GM12878 (cell line): ENCODE measurements at regions not wholly inside any gene's neighbourhood (a gene's known extent, or its start where the extent isn't known, plus 50 kb on each side); places are given as distances from the start of the nearest gene placed in this dataset.

Experiments used
- ATAC-seq: fragments of 200-7000 bp; cut with Tn5 transposase; 3 replicates; pipeline ENCODE4 v1.9.1; 2020; ENCODE audit warnings: mild to moderate bottlenecking, moderate library complexity
- BruUV-seq: library from RNA; stranded (reverse); fragments of 400-500 nt; replicated peaks from 2 replicates; lab custom pipeline; 2021; lab: Mats Ljungman, UMichigan
- CTCF ChIA-PET: fragments of 300-600 bp; sonication (Branson Sonifier 250); formaldehyde crosslinking; extraction: SDS; loops from one replicate; lab custom pipeline; 2021; ENCODE audit warnings: inconsistent platforms; lab: Yijun Ruan, JAX
- POLR2A ChIA-PET: fragments of 350-600 bp; formaldehyde crosslinking; extraction: SDS; loops from one replicate; lab custom pipeline; 2021; ENCODE audit warnings: inconsistent platforms; lab: Charles Lee
- RAD21 ChIA-PET: fragments of 300-600 bp; sonication (Branson Sonifier 250); formaldehyde crosslinking; loops from one replicate; lab custom pipeline; 2023; ENCODE audit warnings: antibody characterized with exemption; ENCODE audit not compliant: unreplicated experiment; lab: Charles Lee
- SMC1A ChIA-PET: fragments of 300-600 bp; sonication (Branson Sonifier 250); formaldehyde crosslinking; loops from one replicate; lab custom pipeline; 2023; ENCODE audit not compliant: unreplicated experiment, uncharacterized antibody; lab: Charles Lee
- DNase-seq: peaks from one replicate; pipeline ENCODE4 v3.0.0-alpha.2; 2011; ENCODE audit warnings: low read depth, low spot score
- FAIRE-seq: peaks from 3 replicates; lab custom pipeline; 2011; peaks lifted over from hg19 to GRCh38; lab: Jason Lieb, UNC
- H2AFZ ChIP-seq: 2 replicates; pipeline ENCODE4 v1.6.0; 2011; ENCODE audit warnings: low read depth, low read length, control low read depth; ENCODE audit not compliant: control insufficient read depth
- H3K27ac ChIP-seq: 2 replicates; pipeline ENCODE4 v1.5.1; 2011; ENCODE audit warnings: control low read depth; ENCODE audit not compliant: control insufficient read depth, insufficient read depth
- H3K27me3 ChIP-seq, 2 experiments: replicated peaks in 1 of 2; 2 replicates each; pipeline versions ENCODE4 v1.6.0 to v1.6.1; 2011; ENCODE audit warnings: low read length in 1 of 2; ENCODE audit not compliant: control insufficient read depth in 2 of 2, insufficient read depth in 2 of 2
- H3K36me3 ChIP-seq, 2 experiments: 2 replicates each; pipeline ENCODE4 v1.5.1; 2011; ENCODE audit warnings: low read length in 1 of 2; ENCODE audit not compliant: control insufficient read depth in 2 of 2, insufficient read depth in 2 of 2
- H3K4me1 ChIP-seq: 2 replicates; pipeline ENCODE4 v1.6.1; 2011; ENCODE audit warnings: mild to moderate bottlenecking, low read length, moderate library complexity, mixed read lengths; ENCODE audit not compliant: control insufficient read depth, insufficient read depth
- H3K4me2 ChIP-seq: 2 replicates; pipeline ENCODE4 v1.6.0; 2011; ENCODE audit warnings: control low read depth; ENCODE audit not compliant: control insufficient read depth, insufficient read depth
- H3K4me3 ChIP-seq: fragments of 200-600 bp; sonication (generic); 2 replicates; pipeline ENCODE4 v1.5.1; 2016
- H3K79me2 ChIP-seq: 2 replicates; pipeline ENCODE4 v1.6.0; 2011; ENCODE audit warnings: low read length; ENCODE audit not compliant: control insufficient read depth, insufficient read depth
- H3K9ac ChIP-seq: 2 replicates; pipeline ENCODE4 v1.8.0; 2011; ENCODE audit warnings: low read length, control low read depth, mixed read lengths; ENCODE audit not compliant: control insufficient read depth, insufficient read depth
- H3K9me3 ChIP-seq: replicated peaks from 3 replicates; pipeline ENCODE4 v1.5.1; 2011; ENCODE audit warnings: mild to moderate bottlenecking, low read length; ENCODE audit not compliant: control insufficient read depth, insufficient read depth
- H4K20me1 ChIP-seq: 2 replicates; pipeline ENCODE4 v1.6.0; 2011; ENCODE audit not compliant: control insufficient read depth, insufficient read depth
- RFX5 ChIP-seq: IDR thresholded peaks from 2 replicates; pipeline ENCODE4 v1.6.1; 2011; ENCODE audit warnings: low read depth, low read length, improper control_type of control experiment
- SKIL ChIP-seq: fragments of 450-650 bp; IDR thresholded peaks from 2 replicates; pipeline ENCODE4 v1.6.1; 2017; ENCODE audit warnings: mild to moderate bottlenecking, low read depth, inconsistent platforms; ENCODE audit not compliant: poor library complexity, severe bottlenecking
- TARDBP ChIP-seq: IDR thresholded peaks from 2 replicates; pipeline ENCODE4 v1.6.1; 2016; ENCODE audit warnings: borderline replicate concordance
- ZNF207 ChIP-seq: fragments of 450-650 bp; IDR thresholded peaks from 2 replicates; pipeline ENCODE4 v1.6.1; 2014; ENCODE audit warnings: antibody characterized with exemption, mild to moderate bottlenecking, borderline replicate concordance
- ZNF24 ChIP-seq: fragments of 450-650 bp; IDR thresholded peaks from 2 replicates; pipeline ENCODE4 v1.6.1; 2017; ENCODE audit warnings: antibody characterized with exemption, mild to moderate bottlenecking
- ZNF274 ChIP-seq: IDR thresholded peaks from one replicate; pipeline ENCODE4 v1.8.0; 2011; ENCODE audit not compliant: insufficient read length, insufficient read depth
- ZNF687 ChIP-seq: fragments of 450-650 bp; IDR thresholded peaks from 2 replicates; pipeline ENCODE4 v1.6.1; 2017; ENCODE audit warnings: mild to moderate bottlenecking, moderate library complexity
- whole genome bisulfite sequencing: methylation state at CpG from one replicate; pipeline ENCODE4 v1.1.6; 2016; ENCODE audit warnings: low lambda C conversion rate; ENCODE audit not compliant: insufficient replicate concordance, insufficient coverage; ENCODE audit errors: missing lambda C conversion rate; 5-methylcytosine and 5-hydroxymethylcytosine counted together
- in situ Hi-C: fragments of 300-500 bp; cut with MboI; formaldehyde crosslinking; loops from 9 replicates; pipeline ENCODE4 v1.14.3; 2018; ENCODE audit warnings: mixed read lengths
- intact Hi-C: fragments of 100-400 bp; cut with micrococcal nuclease; formaldehyde crosslinking; loops from one replicate; pipeline ENCODE4 v1.14.2; 2022; ENCODE audit not compliant: unreplicated experiment
- TF ChIP-seq, protein P1 (sequence below): fragments of 150-350 bp; IDR thresholded peaks from 2 replicates; pipeline ENCODE4 v1.6.1; 2014; ENCODE audit warnings: mild to moderate bottlenecking, low read depth, low read length

DNA sequence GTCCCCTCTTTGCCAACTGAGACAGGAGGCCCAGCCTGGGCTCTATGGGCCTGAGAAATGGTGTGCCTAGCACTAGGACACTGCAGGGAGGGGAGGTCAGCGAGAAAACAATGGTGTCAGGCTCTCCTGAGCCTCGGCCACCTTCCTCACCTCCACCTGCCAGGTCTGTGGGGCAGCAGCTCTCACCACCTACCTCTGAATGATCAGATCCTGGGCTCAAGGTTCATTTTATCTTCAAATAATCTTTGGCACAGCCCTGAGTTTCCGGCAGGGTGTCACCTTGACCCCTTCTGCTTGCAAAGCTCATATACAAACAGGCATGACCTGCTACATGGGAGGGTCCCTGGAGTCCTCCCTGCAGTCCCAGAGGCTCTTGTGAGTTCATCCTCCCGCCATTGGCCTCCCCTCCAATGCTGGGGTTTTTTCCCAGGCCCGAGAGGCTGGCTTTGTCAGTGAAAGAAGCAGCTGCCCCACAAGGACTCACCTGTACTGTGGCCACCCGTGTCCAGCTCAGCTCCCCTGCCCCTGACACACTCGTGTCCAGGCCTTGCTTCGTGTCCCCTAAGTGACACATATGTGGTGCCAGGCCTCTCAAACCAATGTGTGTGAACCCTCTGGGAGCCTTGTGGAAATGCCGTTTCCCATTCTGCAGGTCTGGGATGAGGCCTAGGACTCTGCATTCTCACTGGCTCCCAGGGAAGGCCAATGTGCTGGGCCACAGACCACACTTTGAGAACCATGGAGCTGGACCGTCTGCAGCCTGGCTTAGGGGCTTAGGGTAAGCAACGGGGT, 176.8 kb upstream of the CIBAR2 start:
- no peak for TF ChIP-seq ZNF274
- no peak for TF ChIP-seq ZNF207
- TF ChIP-seq SKIL = no peak
- no peak for TF ChIP-seq ZNF24
- TF ChIP-seq TARDBP = no peak
- no peak for TF ChIP-seq RFX5
- TF ChIP-seq, protein P1, sequence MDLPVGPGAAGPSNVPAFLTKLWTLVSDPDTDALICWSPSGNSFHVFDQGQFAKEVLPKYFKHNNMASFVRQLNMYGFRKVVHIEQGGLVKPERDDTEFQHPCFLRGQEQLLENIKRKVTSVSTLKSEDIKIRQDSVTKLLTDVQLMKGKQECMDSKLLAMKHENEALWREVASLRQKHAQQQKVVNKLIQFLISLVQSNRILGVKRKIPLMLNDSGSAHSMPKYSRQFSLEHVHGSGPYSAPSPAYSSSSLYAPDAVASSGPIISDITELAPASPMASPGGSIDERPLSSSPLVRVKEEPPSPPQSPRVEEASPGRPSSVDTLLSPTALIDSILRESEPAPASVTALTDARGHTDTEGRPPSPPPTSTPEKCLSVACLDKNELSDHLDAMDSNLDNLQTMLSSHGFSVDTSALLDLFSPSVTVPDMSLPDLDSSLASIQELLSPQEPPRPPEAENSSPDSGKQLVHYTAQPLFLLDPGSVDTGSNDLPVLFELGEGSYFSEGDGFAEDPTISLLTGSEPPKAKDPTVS = no peak
- TF ChIP-seq ZNF687 = no peak
- DNase-seq (no peak), FAIRE-seq (no peak), ATAC-seq (no peak)
- Histone ChIP-seq H3K27ac (no peak overlapping the region), H3K4me2 (no peak overlapping the region), H2AFZ (no peak overlapping the region), H3K9me3 (no peaks in the 10 kb centered on the region), H3K79me2 (no peaks in the 10 kb centered on the region), H4K20me1 (no peaks in the 10 kb centered on the region), H3K9ac (no peak overlapping the region), H3K36me3 (no peaks in the 10 kb centered on the region), H3K4me3 (no peak overlapping the region), H3K27me3 (no peaks in the 10 kb centered on the region), H3K4me1 (no peaks in the 10 kb centered on the region)
- POLR2A ChIA-PET = no interaction called here
- intact Hi-C loops = no loop called here
- in situ Hi-C loops = no loop called here
- RAD21 ChIA-PET = no interaction called here
- WGBS = 15% methylated on average over 11 of the region's 11 CpGs
- SMC1A ChIA-PET = no interaction called here
- CTCF ChIA-PET = interaction anchor here (1.3 kb wide), 1 partner anchor 9 kb away, joined by 4 read pairs; no protein-coding TSS in a partner anchor
- no TSS peak for BruUV-seq
